RPMI8226 (cell line): ENCODE measurements at regions not wholly inside any gene's neighbourhood (a gene's known extent, or its start where the extent isn't known, plus 50 kb on each side); places are given as distances from the start of the nearest gene placed in this dataset.

Source experiments
- DNase-seq: peaks from one replicate; pipeline ENCODE4 v3.0.0-alpha.2; 2015

- no peak for DNase-seq
Observed at GRCh38 chr5:77569409-77569808, 69.1 kb downstream of the OTP start.

GRCh38 chr5:77568555-77568954 lies 70.0 kb downstream of the OTP start:
- no peak for DNase-seq

- no peak for DNase-seq
Observed at GRCh38 chr5:77568082-77568481, 70.4 kb downstream of the OTP start.

GRCh38 chr5:77563475-77563874 lies 71.4 kb upstream of the WDR41 start:
- no peak for DNase-seq

GRCh38 chr5:77561965-77562364 lies 69.8 kb upstream of the WDR41 start:
- no peak for DNase-seq

- DNase-seq, result peak; percentile 33
Observed at GRCh38 chr5:77560677-77561263, 68.7 kb upstream of the WDR41 start.

- DNase-seq, result no peak
Observed at GRCh38 chr5:77558266-77558665, 66.2 kb upstream of the WDR41 start.

GRCh38 chr5:77550406-77550805 lies 58.3 kb upstream of the WDR41 start:
- DNase-seq, result no peak

- no peak for DNase-seq
Observed at GRCh38 chr5:77545285-77545684, 53.2 kb upstream of the WDR41 start.
